HL-60 (cell line): ENCODE measurements at regions not wholly inside any gene's neighbourhood (a gene's known extent, or its start where the extent isn't known, plus 50 kb on each side); places are given as distances from the start of the nearest gene placed in this dataset.

ENCODE experiments used
- DNase-seq, 2 experiments: peaks; one replicate each; pipeline ENCODE4 v3.0.0-alpha.2; 2010 to 2020; ENCODE audit warnings: low read depth in 1 of 2, low spot score in 1 of 2
- H3K27ac ChIP-seq: fragments of 250-450 bp; sonication (Bioruptor Pico); replicated peaks from 2 replicates; pipeline ENCODE4 v1.5.1; 2020; ENCODE audit warnings: mild to moderate bottlenecking, moderate library complexity
- H3K27me3 ChIP-seq: fragments of 250-450 bp; sonication (Bioruptor Pico); 2 replicates; pipeline ENCODE4 v1.5.1; 2021; ENCODE audit warnings: mild to moderate bottlenecking, moderate library complexity; ENCODE audit not compliant: insufficient read depth, poor library complexity, severe bottlenecking
- H3K4me3 ChIP-seq: replicated peaks from 2 replicates; pipeline ENCODE4 v1.5.1; 2011; ENCODE audit warnings: mild to moderate bottlenecking, control low read depth, low read length; ENCODE audit not compliant: insufficient read depth
- GABPA ChIP-seq: IDR thresholded peaks from 2 replicates; pipeline ENCODE4 v1.6.1; 2012; ENCODE audit warnings: low read depth
- POLR2AphosphoS5 ChIP-seq: IDR thresholded peaks from 2 replicates; pipeline ENCODE4 v1.6.1; 2012; ENCODE audit warnings: low read depth
- REST ChIP-seq: IDR thresholded peaks from 2 replicates; pipeline ENCODE4 v1.6.1; 2012; ENCODE audit warnings: low read depth; ENCODE audit not compliant: insufficient replicate concordance
- SPI1 ChIP-seq: IDR thresholded peaks from 2 replicates; pipeline ENCODE4 v1.6.1; 2012; ENCODE audit warnings: low read depth, mild to moderate bottlenecking, borderline replicate concordance
- TF ChIP-seq, protein P1 (sequence below): IDR thresholded peaks from one replicate; pipeline ENCODE4 v1.5.1; 2011; ENCODE audit warnings: low read length, control low read depth, inconsistent platforms; ENCODE audit not compliant: insufficient read depth

DNA sequence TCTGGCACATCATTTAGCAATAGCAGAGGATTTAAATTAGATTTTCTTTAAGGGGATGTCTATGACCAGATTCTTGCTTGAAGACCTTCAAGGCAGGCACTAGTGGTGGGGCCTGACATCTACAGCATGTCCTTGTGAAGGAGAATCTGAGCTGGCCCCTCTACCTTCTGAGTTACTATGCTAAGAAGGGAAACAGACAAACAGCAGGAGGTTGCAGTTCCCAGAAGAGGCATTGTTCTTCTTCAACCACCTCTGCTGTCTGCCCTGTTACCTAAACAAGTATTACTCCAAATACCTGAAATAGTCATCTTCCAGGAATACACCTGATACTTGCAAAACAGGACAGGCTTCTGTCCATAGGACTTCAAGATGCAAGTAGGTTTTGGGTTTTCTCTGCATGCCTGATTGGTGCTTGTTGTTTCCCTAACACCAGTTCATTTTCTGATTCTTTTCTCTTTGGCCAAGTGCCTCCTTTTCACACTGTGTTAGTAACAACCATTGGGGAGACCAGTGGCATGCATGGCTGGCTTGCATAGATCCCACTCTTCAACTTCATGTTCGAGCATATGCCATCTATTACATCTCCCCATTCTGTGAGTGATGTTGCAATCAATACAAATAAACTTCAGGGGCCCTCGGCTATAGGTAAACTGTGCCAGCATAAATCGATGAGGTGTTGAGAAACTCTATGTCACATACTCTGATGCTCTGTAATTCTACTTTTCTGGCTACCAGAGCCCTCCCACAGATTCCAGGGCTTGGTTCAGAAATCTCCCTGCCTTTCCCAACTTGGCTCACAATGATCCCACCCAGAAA, 93.0 kb upstream of the DUSP10 start:
- no peak for DNase-seq

DNA sequence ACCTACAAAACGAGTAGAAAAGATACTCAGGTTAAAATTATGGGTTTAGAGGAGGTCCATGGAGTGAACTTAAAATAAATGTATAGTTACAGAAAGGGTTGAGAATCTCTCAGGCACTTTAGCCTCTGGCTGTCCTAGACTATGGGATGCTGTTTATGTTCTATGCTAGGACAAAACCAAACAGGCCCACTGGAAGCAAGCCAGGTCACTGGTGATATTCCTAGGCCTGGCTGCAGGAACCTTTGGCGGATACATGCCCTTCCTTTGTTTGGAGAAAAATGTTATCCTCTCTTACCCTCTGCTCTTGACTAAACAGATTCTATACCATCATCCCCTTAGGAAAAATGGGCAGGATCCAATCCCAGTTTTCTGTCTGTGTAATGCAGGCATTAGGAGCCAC, 90.7 kb upstream of the DUSP10 start:
- DNase-seq, result no peak
- TF ChIP-seq GABPA, result no peak
- TF ChIP-seq, protein P1, sequence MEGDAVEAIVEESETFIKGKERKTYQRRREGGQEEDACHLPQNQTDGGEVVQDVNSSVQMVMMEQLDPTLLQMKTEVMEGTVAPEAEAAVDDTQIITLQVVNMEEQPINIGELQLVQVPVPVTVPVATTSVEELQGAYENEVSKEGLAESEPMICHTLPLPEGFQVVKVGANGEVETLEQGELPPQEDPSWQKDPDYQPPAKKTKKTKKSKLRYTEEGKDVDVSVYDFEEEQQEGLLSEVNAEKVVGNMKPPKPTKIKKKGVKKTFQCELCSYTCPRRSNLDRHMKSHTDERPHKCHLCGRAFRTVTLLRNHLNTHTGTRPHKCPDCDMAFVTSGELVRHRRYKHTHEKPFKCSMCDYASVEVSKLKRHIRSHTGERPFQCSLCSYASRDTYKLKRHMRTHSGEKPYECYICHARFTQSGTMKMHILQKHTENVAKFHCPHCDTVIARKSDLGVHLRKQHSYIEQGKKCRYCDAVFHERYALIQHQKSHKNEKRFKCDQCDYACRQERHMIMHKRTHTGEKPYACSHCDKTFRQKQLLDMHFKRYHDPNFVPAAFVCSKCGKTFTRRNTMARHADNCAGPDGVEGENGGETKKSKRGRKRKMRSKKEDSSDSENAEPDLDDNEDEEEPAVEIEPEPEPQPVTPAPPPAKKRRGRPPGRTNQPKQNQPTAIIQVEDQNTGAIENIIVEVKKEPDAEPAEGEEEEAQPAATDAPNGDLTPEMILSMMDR, result no peak
- TF ChIP-seq REST, result no peak
- TF ChIP-seq SPI1, result no peak
- TF ChIP-seq POLR2AphosphoS5, result no peak
- no peak overlapping the region for H3K27ac ChIP-seq

More for the DNA sequence above, 93.0 kb upstream of the DUSP10 start:
- no peak overlapping the region for H3K27ac ChIP-seq
- no peak overlapping the region for H3K4me3 ChIP-seq
- H3K27me3 ChIP-seq, result no peaks in the 10 kb centered on the region
- no peak for TF ChIP-seq REST
- TF ChIP-seq POLR2AphosphoS5, result no peak
- TF ChIP-seq GABPA, result no peak
- TF ChIP-seq SPI1, result no peak
- TF ChIP-seq, protein P1, result no peak

DNA sequence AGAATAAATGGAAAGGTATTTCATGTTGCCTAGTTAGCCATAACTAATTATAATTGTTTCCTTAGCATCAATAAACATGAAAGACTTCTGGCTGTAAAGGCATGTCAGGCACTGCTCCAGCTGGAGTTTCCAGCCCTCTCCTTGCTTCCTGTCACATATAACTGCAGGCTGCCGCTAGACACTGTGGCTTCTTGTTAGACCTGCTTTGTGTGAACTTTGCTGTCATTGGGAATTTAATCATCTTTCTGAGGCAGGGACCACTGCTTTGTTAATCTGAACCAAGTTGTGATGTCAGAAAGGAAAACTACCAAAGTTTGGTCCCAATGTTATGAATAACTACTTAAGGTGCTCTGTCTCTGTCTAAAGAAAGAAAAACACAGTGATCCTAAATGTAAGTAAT, 90.3 kb upstream of the DUSP10 start:
- no peak overlapping the region for H3K4me3 ChIP-seq
- H3K27me3 ChIP-seq, result no peaks in the 10 kb centered on the region
- TF ChIP-seq, protein P1, result no peak
- TF ChIP-seq SPI1 (no peak), GABPA (no peak), POLR2AphosphoS5 (no peak), REST (no peak)
- no peak overlapping the region for H3K27ac ChIP-seq
- no peak for DNase-seq

More for the DNA sequence above, 90.7 kb upstream of the DUSP10 start:
- Histone ChIP-seq H3K27me3 (no peaks in the 10 kb centered on the region), H3K4me3 (no peak overlapping the region)
